ENCODE measurements at regions not wholly inside any gene's neighbourhood (a gene's known extent, or its start where the extent isn't known, plus 50 kb on each side); places are given as distances from the start of the nearest gene placed in this dataset.

DNA sequence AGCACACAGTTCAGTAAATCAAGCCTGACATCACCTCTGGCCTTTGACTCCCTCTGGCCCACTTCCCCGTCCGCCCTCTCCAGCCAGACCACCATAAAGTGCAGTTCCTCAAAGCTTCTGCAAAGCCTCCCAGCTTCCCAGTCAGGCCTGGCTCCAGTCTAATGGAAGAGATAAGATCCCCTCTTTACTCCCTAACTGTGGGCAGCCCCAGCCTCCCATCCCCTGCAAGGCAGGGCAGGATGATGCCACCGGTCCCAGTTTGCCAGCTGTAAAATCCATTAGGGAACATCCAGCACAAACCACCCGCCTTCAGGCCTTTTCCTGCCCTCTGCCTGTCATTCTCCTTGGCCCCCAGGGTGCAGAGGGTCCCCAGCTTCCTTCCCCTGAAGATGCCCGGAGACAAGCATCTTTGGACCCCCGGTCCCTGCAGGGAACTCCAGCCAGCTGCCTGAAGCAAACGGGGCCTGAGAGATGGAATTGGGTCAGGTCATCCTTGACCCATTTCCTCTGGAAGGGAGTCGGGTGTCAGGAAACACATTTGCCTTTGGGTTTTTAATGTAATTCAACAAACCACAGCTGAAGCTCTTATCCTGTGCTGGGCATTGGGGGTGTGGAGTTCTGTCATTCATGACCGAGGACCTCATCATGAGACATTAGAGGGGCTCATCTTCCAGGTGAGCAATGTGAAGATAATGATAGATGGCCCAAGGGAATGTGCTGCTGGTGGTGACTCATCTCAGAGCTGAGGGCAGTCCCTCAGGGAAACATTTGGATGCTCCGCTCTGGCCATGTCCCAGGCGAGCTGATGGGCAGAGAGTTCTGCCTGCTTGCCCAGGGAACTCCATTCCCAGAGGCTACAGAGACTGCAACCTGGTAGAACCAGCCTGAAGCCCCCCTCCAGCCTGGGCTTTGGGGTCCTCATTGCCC is 93.8 kb upstream of the CLMN start:
- peak; percentile 9 for DNase-seq (ENCODE audit: low read depth)

DNA sequence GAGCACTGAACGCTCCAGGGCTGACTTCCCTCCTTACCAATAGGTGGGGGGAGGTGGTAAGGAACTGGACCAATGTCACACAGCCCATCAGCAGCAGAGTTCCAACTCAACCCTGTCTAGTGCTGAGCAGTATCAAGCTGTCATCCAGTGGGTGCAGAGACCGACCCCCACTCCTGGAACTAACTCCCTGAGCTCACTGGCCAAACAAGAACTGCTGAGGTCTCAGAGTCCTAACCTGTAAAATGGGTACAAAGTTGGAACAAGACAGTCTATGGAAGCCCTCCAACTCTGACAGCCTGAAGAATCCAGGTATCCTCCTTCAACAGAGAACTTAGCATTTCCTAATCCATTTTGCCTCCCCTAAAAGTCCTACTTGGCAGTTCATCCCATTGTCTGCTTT is 91.1 kb upstream of the CLMN start:
- DNase-seq (ENCODE audit: low read depth): no peak

DNA sequence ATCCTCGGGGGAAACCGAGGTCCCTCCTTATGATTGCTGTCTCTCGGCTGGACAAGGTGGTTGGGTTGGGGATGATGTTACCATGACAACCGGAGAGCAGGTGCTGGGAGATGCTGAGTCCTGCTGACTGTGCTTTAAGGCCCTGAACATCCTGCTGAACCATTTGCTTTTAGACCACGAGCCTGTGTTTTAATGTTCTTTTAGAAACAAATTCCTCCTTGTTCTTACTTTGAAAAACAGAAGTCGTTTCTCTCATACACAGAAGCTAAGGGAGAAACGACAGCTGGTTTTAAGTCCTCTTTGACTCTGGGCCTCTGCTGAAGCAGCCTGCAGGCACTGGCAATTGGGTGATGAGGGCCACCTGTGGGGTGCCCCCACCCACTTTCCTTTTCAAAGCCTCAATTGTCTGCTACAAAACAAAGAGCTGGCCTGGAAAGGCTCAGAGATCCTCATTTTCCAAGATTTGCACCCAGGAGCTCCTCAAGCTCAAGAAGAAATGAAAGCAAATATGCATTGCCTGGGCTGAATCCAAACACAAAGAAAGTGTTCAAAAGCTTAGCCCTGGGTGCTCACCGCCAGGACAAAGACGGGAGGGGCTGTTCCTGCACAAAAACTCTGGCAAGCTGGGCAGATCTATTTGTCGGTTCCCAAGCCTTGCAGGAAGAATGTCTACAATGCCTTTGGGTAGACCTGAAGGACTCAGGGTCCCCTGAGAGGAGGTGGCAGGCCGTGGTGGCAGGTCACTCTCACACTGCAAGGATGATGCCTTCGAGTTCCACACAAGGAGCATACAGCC is 90.0 kb upstream of the CLMN start:
- no peak for DNase-seq (ENCODE audit: low read depth)

DNA sequence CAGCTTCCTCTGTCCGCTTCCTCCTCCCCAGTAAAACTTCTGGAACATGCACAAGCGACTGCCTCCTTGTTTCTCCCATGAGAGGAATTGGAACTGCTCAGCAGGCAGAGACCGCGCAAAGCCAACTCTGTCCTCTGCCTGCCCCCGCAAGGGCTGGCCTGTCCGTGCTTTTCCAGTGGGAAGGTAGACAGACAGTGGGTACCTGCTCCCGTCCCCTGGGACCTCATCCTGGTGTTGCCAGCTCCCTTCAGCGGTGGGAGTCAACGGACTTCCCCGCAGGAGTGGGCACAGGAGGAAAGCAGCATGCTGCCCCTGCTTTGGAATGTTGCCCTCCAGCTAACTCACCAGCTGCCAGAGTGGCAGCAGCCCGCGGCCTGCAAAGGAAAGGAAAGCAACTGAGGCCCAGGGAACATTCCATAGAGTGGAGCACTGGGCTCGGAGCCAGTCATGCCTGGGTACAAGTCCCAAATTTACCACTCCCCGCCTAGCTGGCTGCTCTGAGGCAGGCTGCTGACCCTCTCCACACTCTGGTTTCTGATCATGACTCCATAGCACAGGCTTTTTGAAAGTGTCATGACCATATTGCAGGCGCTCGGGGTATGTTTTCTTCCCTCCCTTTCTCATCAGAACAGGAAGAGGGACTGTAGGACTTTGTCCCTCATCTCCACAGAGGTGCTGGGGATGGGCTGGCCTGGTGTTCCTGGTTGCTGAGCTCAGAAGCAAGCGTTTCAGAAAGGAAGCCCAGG is 89.2 kb upstream of the CLMN start:
- no peak for DNase-seq (ENCODE audit: low read depth)

DNA sequence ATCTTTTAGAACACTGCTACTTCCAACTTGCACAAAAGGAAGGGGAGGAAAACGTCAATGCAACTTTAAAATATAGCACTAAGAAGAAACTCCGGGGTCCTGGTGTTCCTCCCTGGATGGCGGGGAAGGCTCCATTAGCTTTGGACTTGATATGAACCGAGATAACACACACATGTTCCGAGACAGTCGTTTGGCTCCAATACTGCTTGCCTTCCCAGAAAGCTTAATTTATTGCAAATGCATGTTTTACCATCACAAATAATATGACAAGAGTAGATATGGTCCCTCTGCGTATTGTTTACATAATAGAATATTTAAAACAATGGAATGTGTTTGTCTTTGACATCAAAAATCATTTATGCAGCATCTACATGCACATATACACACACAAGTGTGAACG is 87.6 kb upstream of the CLMN start:
- no peak for DNase-seq (ENCODE audit: low read depth)

DNA sequence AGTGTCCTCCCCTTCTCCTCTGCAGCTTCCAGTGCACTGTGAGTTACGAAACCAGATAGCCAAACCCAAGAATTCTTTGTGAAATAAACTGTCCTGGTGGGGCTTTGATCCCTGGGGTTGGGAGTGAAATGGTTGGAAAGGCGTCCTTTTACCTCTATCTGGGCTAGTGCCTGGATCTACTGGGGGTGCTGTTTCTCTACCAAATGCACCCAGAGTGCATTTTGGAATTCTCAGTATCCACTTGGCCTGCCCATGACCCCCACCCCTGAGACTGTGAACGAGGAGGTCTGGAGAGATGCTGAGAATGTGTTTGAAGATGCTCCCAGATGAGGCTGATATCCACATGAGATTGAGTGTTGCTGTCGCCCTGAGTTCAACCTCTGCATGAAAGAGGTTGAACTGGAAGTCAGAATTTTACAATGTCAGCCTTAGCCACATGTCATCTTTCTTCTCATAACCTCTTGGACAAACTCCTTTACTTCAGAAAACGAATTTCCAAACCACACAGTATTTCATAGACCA is 87.1 kb upstream of the CLMN start:
- no peak for DNase-seq (ENCODE audit: low read depth)

DNA sequence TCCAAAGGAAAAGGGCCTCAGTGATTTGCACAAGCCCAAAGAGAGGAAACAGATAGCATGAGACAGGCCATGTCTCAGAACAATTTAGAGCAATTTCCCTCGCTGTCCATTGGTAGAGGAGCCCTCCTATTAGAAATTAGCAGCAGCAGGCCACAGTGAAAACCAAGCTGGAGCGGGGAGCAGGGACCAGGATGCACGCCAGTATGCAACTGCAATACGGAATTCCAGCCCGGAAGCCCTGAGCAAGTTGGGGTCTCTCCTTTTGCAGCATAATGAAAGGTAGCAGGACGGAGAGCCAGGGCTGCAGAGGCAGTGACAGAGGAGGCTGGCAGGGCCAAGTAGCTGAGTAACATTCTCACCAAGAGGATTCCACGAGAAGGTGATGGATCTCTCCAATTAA is 84.9 kb upstream of the CLMN start:
- DNase-seq (ENCODE audit: low read depth): no peak

DNA sequence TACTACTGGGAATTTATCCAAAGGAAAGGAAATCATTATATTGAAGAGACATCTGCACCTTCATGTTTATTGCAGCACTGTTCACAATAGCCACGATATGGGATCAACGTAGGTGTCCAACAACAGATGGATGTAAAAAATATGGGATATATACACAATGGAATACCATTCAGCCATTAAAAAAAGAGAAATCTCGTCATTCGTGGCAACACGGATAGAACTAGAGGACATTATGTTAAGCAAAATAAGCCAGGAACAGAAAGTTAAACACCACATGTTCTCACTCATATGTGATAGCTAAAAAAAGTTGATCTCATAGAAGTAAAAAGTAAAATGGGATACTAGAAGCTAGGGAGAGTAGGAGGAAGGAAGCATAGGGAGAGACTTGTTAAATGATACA is 82.9 kb upstream of the CLMN start:
- no peak for DNase-seq (ENCODE audit: low read depth)

DNA sequence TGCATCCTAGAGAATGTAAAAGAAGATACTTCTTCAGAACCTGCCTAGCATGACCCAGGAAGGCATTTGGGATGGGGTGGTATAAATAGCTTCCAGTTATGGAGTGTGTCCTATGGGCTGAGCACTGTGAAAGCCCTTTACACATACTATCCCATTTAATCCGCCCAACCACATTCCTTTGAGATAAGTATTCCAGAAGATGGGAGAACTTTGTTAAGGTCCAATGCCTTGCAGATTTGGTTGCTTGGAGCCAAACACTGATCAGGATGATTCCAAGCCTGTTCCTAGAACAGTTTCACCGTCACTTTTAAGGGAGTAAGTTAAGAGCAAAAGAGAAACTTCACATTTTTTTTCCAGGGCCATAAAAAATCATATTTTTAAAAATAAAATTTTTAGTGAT is 82.5 kb upstream of the CLMN start:
- DNase-seq (ENCODE audit: low read depth): no peak

DNA sequence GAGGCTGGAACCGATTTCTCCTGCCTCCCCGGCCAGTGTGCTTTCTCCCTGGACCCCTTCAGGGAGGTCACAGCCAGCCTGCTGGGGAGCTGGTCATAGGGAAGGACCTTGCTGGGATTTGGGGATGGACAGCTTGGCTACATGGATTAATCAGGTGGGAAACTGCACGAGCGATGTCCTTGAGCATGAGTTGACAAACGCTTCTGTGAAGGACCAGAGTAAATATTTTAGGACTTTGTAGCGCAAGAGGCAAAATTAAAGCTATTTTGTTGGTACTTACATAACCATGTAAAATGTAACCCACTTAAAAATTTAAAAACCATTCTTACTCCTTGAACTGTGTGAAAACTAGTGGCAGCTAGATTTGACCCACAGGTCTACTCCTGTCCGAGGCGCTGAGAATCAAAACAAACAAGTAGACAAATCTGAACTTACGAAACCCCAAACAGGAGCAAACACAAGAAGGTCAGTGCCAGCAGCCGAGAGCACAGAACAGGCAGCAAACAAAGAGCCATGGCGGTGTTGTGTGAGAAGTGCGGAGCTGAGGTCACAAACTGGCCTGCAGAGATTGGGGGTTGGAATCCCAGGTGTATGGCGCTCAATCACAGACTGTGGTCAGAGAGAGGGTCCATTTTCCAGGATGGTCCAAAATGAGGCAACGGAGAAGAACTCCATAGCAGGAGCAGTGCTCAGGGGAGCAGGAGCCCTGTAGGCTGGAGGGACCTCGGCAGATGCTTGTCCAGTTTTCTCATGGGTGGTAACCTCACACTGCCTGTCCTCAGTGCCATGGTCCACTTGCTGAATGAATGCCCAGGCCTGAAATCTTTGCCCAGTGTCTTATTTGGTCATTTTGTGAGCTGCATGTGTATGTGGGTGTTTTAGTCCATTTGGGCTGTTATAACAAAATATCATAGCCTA is 79.2 kb upstream of the CLMN start:
- no peak for DNase-seq (ENCODE audit: low read depth)

DNA sequence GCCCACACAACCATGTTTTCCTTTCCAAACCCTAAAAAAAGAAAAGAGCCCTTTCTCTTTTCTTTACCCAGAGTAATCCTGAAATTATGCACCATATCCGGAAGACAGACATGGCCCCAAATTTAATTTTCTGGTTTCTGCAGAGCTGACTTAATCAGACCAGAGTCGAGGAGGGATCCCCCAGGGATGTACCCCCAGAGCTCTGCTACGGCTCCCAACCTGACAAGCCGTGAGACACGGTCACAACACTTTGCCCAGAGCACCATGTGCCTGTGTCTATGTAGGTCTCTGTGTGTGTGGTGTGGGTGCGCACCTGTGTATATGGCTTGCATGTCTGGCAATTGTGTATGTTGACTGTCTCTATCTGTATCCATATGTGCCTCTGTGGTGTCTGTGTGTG is 77.6 kb upstream of the CLMN start:
- no peak for DNase-seq (ENCODE audit: low read depth)

DNA sequence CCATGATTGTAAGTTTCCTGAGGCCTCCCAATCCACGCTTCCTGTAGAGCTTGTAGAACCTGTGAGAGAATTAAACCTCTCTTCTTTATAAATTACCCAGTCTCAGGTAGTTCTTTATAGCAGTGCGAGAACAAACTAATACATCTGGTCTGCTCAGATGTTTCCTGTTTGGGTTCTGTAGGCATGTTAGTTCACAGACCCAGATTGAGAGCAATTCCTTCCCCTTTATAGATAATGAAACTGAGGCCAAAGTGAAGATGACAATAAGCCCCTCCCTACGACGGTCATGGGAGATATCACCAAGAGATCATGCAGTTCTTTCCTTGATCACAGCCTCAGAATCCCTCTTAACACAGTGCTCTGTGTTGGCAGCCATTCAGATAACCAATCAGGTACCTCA is 76.5 kb upstream of the CLMN start:
- DNase-seq (ENCODE audit: low read depth): no peak

DNA sequence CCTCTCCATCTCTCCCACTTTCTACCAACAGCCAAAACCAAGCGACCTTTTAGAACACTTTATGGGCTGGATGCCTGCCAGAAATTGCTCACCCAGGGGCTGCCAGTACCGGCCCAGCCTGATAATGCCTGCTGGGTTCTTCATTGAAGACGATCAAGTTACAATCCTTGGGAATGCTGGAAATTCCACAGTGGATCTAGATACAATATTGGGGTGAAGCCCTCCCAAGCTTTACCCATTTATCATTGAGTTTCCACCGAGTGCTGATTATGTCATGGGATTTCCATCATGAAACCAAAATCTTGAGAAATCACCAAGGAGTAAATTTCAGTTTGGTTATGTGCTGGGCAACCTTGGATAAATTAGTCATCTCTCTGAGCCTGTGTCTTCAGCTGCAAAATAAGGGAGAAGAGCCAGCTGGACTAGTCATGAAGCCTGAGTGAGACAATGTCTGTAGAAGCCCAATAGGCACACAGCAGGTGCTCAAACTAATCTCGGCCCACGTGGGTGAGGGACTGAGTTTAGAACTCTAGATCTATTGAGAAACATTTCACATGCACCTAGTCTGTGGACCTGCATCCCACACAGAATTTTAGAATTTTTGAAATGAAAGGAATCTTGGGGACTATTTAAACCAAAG is 75.5 kb upstream of the CLMN start:
- no peak for DNase-seq (ENCODE audit: low read depth)

DNA sequence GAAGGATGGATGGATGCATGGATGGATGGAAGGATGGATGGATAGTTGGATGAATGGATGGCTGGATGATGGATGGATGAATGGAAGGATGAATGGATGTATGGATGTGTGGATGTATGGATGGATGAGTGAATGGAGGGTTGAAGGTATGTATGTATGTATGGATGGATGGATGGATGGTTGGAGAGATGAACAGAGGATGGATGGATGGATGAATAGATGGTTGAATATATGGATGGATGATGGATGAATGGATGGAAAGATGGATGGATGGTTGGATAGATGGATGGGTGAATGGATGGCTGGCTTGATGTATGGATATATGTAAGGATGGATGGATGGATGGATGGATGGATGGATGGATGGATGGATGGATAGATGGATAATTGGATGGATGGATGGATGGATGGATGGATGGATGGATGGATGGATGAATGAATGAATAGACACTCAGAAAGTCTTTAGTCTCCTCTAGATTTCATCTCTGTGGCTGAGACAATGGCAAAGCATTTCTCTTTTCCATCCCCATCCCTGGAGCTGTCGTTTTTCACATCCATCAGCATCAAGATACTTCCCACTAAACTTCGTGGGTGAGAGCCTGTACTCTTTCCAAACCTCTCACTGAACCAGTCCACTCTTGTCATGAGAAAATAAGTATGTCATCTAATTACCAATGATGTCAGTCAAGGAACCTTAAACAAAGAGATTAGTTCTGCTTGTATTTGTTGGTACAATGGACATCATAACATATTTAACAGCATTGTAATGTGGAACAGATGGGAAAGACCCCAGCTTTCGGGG is 74.8 kb upstream of the CLMN start:
- no peak for DNase-seq (ENCODE audit: low read depth)

DNA sequence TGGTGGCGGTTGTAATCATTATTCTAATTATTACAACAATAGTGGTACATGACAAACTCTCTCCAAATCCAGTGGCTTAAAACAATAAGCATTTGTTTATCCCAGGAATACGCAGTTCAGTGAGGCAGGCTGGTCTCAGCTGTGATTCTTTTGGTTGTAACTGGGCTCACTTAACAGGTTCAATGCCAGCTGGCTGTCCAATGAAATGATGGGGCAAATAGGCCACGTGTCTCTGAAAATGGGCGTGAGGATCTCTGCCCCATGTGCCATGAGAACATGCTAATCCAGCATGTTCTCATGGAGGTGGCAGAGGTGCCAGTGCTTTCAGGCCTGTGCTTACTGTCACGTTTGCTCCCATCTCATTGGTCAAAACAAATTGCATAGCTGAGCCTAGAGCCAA is 73.1 kb upstream of the CLMN start:
- DNase-seq (ENCODE audit: low read depth): no peak

DNA sequence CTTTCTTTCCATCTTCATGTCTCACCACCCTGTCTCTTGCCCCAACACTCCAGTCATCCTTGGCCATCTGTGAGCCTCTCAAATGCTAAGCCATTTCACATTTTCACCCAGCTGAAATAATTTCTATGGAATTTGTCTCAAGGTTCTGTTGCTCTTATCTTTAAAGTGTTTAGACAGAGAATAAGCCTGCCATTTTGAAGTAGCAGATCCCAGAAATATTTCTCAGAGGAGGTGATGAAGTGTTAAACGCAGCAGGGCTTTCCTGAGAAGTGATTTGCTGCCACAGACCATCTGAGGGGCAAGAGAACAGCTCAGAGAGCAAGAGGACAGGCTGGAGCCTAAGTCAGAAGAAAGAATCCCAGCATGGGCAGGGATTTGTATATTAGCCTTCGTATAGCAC is 71.6 kb upstream of the CLMN start:
- DNase-seq (ENCODE audit: low read depth): no peak

DNA sequence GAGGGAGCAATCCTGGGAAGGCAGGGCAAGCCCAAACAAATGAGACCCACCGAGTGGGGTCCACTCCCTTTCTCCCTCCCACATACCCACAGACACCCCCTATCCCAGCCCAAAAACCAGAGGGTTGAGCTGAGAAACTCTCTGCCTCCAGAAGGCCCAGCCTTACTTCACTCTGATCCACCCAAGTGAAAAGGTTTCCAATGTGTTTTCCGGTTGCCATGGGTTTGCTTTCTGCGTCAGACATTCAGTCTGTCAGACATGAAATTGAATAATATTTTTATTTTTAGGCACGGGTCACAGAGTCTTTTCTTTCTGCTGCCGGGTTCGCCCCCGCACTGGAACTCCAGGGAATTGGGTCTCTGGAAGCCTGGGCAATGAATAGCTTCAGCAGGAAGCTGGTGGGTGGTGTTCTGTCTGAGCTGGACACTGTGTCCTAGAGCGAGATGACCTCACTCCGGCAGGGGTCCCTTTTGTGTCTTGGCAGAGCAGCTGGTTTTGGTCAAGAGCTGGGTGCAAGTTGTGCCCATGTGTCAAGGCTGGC is 69.8 kb upstream of the CLMN start:
- no peak for DNase-seq (ENCODE audit: low read depth)

DNA sequence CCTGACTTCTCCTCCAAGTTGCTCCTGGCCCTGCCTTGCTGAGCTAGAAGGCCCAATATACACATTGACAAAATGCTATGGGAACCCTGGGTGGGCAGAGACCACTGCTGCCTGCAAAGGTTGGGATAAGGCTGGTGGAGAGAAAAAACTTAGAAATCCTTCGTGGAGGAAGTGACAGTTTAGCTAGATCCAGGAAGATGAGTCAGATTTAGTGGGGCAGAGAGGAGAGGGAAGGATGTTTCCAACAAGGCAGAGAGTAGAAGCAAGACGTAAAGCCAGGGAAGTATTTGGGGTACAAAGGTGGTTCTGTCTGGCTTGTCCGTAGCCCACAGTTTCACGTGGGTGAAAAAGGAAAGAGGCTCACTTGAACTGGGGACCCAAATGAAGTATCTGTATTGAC is 69.0 kb upstream of the CLMN start:
- no peak for DNase-seq (ENCODE audit: low read depth)

DNA sequence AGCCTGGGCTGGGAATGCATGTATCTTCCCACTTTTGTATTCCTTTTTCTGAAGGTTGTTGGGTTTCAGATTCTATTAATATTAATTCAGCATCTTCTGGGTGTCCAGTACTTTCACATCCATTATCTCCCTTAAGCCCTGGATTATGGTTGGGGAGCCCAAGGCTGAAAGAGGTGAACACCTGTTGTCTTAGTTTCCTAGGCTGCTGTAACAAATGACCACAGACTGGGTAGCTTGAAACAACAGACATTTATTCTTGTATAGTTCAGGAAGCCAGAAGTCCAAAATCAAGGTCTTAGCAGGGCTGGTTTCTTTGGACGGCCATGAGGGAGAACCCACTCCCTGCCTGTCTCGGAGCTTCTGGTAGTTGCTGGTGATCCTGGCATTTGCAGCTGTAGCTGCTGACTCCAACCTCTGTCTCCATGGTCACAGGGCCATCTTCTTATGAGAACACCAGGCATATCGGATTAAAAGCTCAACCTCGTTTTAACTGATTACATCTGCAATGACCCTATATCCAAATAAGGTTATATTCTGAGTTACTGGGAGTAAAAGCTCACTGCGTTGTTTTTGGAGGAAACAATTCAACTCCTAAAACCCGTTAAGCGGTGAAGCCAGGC is 68.2 kb upstream of the CLMN start:
- DNase-seq (ENCODE audit: low read depth): no peak

Data from RPMI7951 (cell line).